Bronchial epithelial cell (primary cell): ENCODE measurements at regions not wholly inside any gene's neighbourhood (a gene's known extent, or its start where the extent isn't known, plus 50 kb on each side); places are given as distances from the start of the nearest gene placed in this dataset.

Experiments
- DNase-seq: peaks from one replicate; pipeline ENCODE4 v3.0.0-alpha.2; 2010; ENCODE audit warnings: low read depth
- FAIRE-seq: peaks from 2 replicates; lab custom pipeline; 2011; peaks lifted over from hg19 to GRCh38; lab: Jason Lieb, UNC
- H3K27me3 ChIP-seq: 2 replicates; pipeline ENCODE4 v1.5.1; 2011; ENCODE audit warnings: low read length; ENCODE audit not compliant: control insufficient read depth, insufficient read depth
- H3K36me3 ChIP-seq: 2 replicates; pipeline ENCODE4 v1.5.1; 2011; ENCODE audit warnings: low read length; ENCODE audit not compliant: control insufficient read depth, insufficient read depth
- H3K4me3 ChIP-seq: 2 replicates; pipeline ENCODE4 v1.5.1; 2011; ENCODE audit warnings: mild to moderate bottlenecking, low read depth, low read length, control low read depth
- TF ChIP-seq, protein P1 (sequence below): IDR thresholded peaks from 2 replicates; pipeline ENCODE4 v1.5.1; 2011; ENCODE audit warnings: mild to moderate bottlenecking, moderate library complexity, low read length, control low read depth, inconsistent platforms; ENCODE audit not compliant: insufficient read depth, severe bottlenecking

DNA sequence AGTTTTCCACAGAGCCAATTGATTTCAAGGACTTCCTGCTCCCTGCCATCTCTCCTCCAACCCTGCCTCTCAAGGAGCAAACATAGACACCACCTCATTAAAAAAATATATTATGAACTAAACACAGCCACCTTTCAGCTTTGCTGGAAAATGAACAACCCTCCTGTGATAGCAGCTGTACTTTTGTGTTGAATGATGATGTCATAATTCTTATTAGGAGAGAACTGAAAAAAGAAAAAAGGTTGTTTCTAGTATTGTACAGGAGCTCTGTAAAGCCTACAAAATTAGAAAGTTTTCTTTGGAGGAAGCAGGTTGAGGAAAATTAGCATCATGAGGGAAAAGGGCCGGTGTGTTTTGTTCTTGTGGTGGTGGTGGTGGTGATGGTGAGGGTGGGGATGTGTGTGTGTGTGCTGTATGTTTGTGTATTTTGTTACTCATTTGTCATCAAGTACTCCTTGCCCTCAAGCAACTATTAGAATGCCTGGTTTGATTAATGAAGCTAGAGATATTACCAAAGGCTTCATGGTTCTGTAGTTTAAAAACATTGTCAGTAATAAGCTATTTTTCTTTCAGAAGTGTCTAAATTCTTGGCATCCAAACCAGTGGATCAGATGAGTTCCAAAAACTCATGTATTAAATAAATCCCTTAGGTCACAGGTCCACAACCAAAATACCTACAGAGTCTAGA, 405.9 kb downstream of the TLE4 start:
- DNase-seq (peak; percentile 3), FAIRE-seq (no peak)
- H3K36me3 ChIP-seq: no peaks in the 10 kb centered on the region
- no peak overlapping the region for H3K4me3 ChIP-seq
- TF ChIP-seq, protein P1, sequence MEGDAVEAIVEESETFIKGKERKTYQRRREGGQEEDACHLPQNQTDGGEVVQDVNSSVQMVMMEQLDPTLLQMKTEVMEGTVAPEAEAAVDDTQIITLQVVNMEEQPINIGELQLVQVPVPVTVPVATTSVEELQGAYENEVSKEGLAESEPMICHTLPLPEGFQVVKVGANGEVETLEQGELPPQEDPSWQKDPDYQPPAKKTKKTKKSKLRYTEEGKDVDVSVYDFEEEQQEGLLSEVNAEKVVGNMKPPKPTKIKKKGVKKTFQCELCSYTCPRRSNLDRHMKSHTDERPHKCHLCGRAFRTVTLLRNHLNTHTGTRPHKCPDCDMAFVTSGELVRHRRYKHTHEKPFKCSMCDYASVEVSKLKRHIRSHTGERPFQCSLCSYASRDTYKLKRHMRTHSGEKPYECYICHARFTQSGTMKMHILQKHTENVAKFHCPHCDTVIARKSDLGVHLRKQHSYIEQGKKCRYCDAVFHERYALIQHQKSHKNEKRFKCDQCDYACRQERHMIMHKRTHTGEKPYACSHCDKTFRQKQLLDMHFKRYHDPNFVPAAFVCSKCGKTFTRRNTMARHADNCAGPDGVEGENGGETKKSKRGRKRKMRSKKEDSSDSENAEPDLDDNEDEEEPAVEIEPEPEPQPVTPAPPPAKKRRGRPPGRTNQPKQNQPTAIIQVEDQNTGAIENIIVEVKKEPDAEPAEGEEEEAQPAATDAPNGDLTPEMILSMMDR: no peak
- H3K27me3 ChIP-seq: no peaks in the 10 kb centered on the region

DNA sequence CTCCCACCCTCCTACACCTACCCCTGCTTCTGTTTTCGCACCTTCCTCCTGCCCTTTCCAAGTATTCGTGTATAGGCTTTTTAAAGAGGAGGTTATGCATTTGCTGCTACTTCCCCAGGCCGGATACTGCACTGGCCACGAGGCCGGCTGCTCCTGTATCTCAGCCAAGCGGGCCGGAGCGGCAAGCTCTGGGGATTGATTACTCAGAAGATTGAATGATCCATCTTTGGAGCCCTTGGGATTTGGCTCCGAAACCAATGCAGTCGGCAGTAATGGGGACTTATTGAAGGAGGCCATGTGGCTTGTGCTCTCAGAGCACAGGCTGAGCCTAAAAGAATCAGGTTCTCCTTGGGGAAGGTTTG, 405.3 kb downstream of the TLE4 start:
- H3K27me3 ChIP-seq: no peaks in the 10 kb centered on the region
- H3K36me3 ChIP-seq: no peaks in the 10 kb centered on the region
- DNase-seq (no peak), FAIRE-seq (no peak)
- TF ChIP-seq, protein P1: no peak
- no peak overlapping the region for H3K4me3 ChIP-seq

DNA sequence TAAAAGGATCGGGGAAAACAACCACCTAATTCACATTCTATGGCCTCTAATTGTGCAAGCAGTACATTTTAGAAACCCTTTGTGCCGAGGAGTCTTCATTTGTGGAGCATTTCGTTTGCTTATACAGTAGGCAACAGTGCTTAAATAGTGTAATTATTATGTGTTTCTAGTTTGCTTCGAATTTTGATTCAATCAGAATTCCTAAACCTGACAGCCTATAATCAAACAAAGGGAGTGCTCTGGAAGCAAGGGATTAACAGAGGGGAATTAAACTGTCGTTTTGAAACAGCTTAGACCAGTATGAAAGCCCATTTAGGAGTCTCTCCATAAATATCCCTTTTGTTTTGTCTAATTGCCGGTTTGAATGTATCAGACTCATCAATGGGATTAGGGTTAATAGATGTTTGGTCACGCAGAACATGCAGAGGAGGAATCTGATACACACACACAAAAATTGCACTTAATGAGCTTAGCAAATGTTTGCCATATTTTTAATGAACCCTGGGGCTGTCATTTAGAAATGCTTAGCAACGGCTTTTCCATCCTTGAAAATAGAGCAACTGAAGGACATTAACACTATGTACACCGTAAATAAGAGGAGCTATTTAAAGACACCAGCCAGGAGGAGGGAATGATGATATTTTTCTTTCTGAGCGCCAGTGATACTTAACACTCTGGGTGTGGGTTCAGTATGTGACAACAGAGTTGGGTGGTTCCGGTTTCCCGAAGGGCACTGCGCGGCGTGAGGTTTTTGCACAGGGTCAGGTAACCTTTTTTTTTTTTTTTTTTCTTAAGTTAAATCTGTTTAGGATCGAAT, 404.7 kb downstream of the TLE4 start:
- no peak overlapping the region for H3K4me3 ChIP-seq
- TF ChIP-seq, protein P1: no peak
- DNase-seq (no peak), FAIRE-seq (no peak)
- no peaks in the 10 kb centered on the region for H3K27me3 ChIP-seq
- H3K36me3 ChIP-seq: no peaks in the 10 kb centered on the region

DNA sequence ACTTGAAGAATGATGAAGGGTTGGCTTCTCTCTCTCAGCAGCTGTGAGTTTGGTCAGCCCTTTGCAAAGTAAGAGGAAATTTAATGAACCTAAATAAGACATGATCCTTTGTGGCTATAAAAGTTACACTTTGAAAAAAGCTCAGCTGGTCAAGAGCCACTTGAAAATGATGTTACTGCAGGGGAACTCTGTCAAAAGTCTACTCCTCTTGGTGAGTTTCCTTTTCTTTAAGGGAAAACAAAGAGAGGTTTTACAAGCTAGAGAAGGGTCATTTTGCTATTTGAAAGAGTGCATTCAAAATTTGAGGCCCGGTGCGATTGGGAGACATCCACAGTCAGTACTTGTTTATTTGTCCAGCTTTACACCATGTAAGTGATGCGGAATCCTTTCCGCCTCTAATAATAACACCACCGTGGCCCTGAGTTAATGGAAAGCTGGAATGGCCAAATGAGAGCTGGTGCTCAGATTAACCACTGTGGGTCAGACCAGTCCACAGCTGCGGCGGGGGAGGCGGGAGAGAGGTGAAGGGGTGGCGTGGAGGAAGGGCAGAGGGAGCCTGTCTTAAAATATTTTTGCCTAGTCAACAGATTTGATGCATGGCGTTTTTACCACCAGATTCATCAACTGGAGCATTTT, 404.0 kb downstream of the TLE4 start:
- TF ChIP-seq, protein P1: no peak
- no peak for FAIRE-seq
- Histone ChIP-seq H3K36me3 (no peaks in the 10 kb centered on the region), H3K4me3 (no peak overlapping the region), H3K27me3 (no peaks in the 10 kb centered on the region)
- no peak for DNase-seq

DNA sequence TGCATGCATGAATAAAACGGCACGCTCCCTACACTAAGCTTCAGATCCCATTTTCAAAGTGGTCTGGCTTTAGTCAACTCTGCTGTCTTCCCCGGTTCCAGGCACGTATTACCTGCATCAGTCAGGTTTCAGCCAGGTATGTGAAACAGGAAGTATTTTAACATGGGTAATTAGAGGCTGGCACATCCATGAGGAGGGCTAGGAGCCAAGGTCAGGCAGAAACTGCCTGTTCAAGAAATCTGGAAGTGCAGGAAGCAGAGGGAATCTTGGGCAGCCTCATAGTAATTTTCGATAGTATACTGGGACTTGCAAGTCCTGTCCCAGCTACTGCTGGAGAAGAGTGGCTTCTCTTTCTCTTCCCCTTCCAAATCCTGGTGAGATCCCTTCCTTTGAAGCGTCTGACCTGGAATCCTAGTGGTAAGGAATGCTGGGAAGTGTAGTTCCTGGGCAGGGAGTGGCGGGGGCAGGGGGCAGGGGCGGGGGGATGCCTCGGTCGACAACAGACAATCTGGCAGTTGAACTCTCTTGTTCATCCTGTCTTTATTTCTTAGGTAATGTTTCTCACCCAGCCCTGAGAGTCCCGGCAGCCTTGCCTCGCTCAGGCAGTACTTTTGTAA, 403.1 kb downstream of the TLE4 start:
- FAIRE-seq (no peak), DNase-seq (no peak)
- H3K4me3 ChIP-seq: no peak overlapping the region
- H3K36me3 ChIP-seq: no peaks in the 10 kb centered on the region
- TF ChIP-seq, protein P1: no peak
- no peaks in the 10 kb centered on the region for H3K27me3 ChIP-seq
